ENCODE measurements at regions not wholly inside any gene's neighbourhood (a gene's known extent, or its start where the extent isn't known, plus 50 kb on each side); places are given as distances from the start of the nearest gene placed in this dataset.

DNA sequence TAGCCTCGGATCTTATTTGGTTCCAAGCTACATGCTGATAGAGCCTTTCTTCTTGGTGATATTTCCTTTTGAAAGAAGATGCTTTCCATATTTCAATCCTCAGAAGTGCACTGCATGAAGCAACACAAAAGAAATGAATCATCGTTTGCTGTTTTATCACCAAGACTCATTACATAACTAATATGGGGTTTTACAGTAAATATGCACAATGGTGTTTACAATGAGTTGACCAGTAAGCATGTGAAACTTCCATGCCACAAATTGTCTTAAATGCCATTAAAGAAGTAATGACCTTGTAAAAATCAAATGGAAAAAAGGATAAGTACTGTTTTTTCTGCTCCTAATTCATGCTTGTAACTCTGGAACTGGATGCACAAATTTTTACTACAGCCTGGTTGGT is 1017.0 kb upstream of the GHITM start:
- H3K23ac ChIP-seq (ENCODE audit: insufficient read length) = no peak overlapping the region
- H3K27ac ChIP-seq (ENCODE audit: low read depth, low read length) = no peak overlapping the region
- no peak overlapping the region for H2BK12ac ChIP-seq (ENCODE audit: low read depth, low read length)
- H2AK5ac ChIP-seq (ENCODE audit: low read depth, low read length) = no peak overlapping the region
- no peak overlapping the region for H3K56ac ChIP-seq (replicated peaks; ENCODE audit: insufficient read length, low read depth, low read length)
- H3K4me1 ChIP-seq (replicated peaks in 1 of 4; ENCODE audit: control insufficient read depth in 3 of 4, insufficient read depth in 4 of 4, low read length in 3 of 4) = no peaks in the 10 kb centered on the region
- no peak overlapping the region for H2BK15ac ChIP-seq (ENCODE audit: low read length)
- no peak overlapping the region for H2BK20ac ChIP-seq (ENCODE audit: low read length)
- no peak overlapping the region for H3K4ac ChIP-seq (replicated peaks; ENCODE audit: insufficient read length, low read depth, low read length)
- no peak overlapping the region for H4K91ac ChIP-seq (replicated peaks; ENCODE audit: insufficient read length, low read length)
- H3K23me2 ChIP-seq (ENCODE audit: low read depth, low read length) = no peaks in the 10 kb centered on the region
- POLR2A ChIA-PET (ENCODE audit: partially characterized antibody) = no interaction called here
- no peaks in the 10 kb centered on the region for H3K27me3 ChIP-seq (replicated peaks in 1 of 4; ENCODE audit: control insufficient read depth in 3 of 4, extremely low read depth in 1 of 4, insufficient read depth in 3 of 4, low read length in 3 of 4)
- CTCF ChIA-PET (ENCODE audit: partially characterized antibody) = no interaction called here
- no peak overlapping the region for H3K4me3 ChIP-seq (ENCODE audit: extremely low read depth in 1 of 4, insufficient read depth in 2 of 4, low read depth in 3 of 4, low read length in 4 of 4)
- FAIRE-seq = no peak
- H3K14ac ChIP-seq (ENCODE audit: insufficient read length) = no peak overlapping the region
- H2BK5ac ChIP-seq (ENCODE audit: low read depth, low read length) = no peak overlapping the region
- no peaks in the 10 kb centered on the region for H3K9me3 ChIP-seq (ENCODE audit: insufficient read depth in 2 of 2, low read depth in 1 of 2, low read length in 1 of 2)
- H4K5ac ChIP-seq (ENCODE audit: insufficient read length, low read depth, low read length) = no peak overlapping the region
- H4K20me1 ChIP-seq (replicated peaks in 1 of 2; ENCODE audit: control insufficient read depth in 1 of 2, insufficient read depth in 2 of 2, low read length in 2 of 2) = no peaks in the 10 kb centered on the region
- no peak overlapping the region; the same call in 1 of the 2 replicates for H2AFZ ChIP-seq (ENCODE audit: low read length)
- no peaks in the 10 kb centered on the region; a peak in 1 of 8 replicates for H3K36me3 ChIP-seq (ENCODE audit: control insufficient read depth in 2 of 4, insufficient read depth in 4 of 4, low read length in 3 of 4)
- H2BK120ac ChIP-seq (replicated peaks; ENCODE audit: low read depth, low read length) = no peak overlapping the region
- H3K18ac ChIP-seq (ENCODE audit: extremely low read depth, low read length) = no peak overlapping the region
- H3K9ac ChIP-seq (replicated peaks in 1 of 4; ENCODE audit: extremely low read depth in 1 of 4, low read depth in 3 of 4, low read length in 3 of 4) = no peak overlapping the region
- H4K8ac ChIP-seq (ENCODE audit: extremely low read depth, insufficient read depth, low read length) = no peak overlapping the region
- no peak overlapping the region for H3K4me2 ChIP-seq (ENCODE audit: insufficient read depth in 1 of 2, low read depth in 2 of 2, low read length in 2 of 2)
- H3K79me1 ChIP-seq (ENCODE audit: low read depth, low read length) = no peaks in the 10 kb centered on the region
- no peaks in the 10 kb centered on the region for H3K79me2 ChIP-seq (ENCODE audit: control insufficient read depth in 1 of 2, insufficient read depth in 2 of 2, low read length in 2 of 2)
- no peak for DNase-seq (ENCODE audit: low read depth in 1 of 2, low spot score in 2 of 2)
- 85% methylated on average over 2 of the region's 2 CpGs; no CpG with 5 or more reads in 1 of the 2 experiments for WGBS, 2 experiments (ENCODE audit: extremely low coverage in 1 of 2, insufficient coverage in 1 of 2, insufficient read length in 1 of 2, insufficient replicate concordance in 2 of 2, low coverage in 1 of 2, low lambda C conversion rate in 2 of 2, missing lambda C conversion rate in 1 of 2)
- TF ChIP-seq TEAD4 (IDR thresholded peaks at IDR 0.05; ENCODE audit: low read depth, low read length) (no peak), RNF2 (IDR thresholded peaks at IDR 0.05; ENCODE audit: borderline replicate concordance, low read depth, low read length, missing control alignments, poor library complexity, severe bottlenecking) (no peak), RXRA (IDR thresholded peaks at IDR 0.05; ENCODE audit: insufficient read depth, low read depth, low read length) (no peak), KDM5A (IDR thresholded peaks at IDR 0.05; ENCODE audit: low read length) (no peak), BCL11A (IDR thresholded peaks at IDR 0.05; ENCODE audit: low read depth in 2 of 2, low read length in 2 of 2) (no peak), PHF8 (conservative IDR thresholded peaks at IDR 0.05; ENCODE audit: low read depth, low read length) (no peak), E2F6 (IDR thresholded peaks at IDR 0.05) (no peak), SP1 (IDR thresholded peaks at IDR 0.05; ENCODE audit: low read depth, low read length) (no peak), SIRT6 (IDR thresholded peaks at IDR 0.05; ENCODE audit: low read length) (no peak), CREB1 (IDR thresholded peaks at IDR 0.05) (no peak), SRF (IDR thresholded peaks at IDR 0.05; ENCODE audit: low read depth, low read length) (no peak), FOSL1 (IDR thresholded peaks at IDR 0.05; ENCODE audit: insufficient read depth, low read depth, low read length) (no peak), GABPA (IDR thresholded peaks at IDR 0.05; ENCODE audit: borderline replicate concordance, insufficient read depth, low read length) (no peak)
